Activated CD4-positive, alpha-beta T cell treated with anti-CD3 and anti-CD28 coated beads, Interleukin-2, amount 10 ng/mL, durations not matched to agents 7 days and 5 days (primary cell): ENCODE measurements at regions not wholly inside any gene's neighbourhood (a gene's known extent, or its start where the extent isn't known, plus 50 kb on each side); places are given as distances from the start of the nearest gene placed in this dataset.

Experiments
- CTCF ChIA-PET: fragments of 350-600 bp; sonication (Branson Sonifier 250); formaldehyde crosslinking; loops from one replicate; lab custom pipeline; 2021; ENCODE audit warnings: antibody characterized with exemption; lab: Charles Lee
- POLR2A ChIA-PET: fragments of 350-600 bp; sonication (Branson Sonifier 250); formaldehyde crosslinking; loops from one replicate; lab custom pipeline; 2021; ENCODE audit warnings: antibody characterized with exemption; lab: Charles Lee
- DNase-seq: peaks from one replicate; pipeline ENCODE4 v3.0.0-alpha.2; 2020
- H3K27ac Mint-ChIP-seq: one replicate; pipeline ENCODE4 v1.8.0; 2021; ENCODE audit warnings: mild to moderate bottlenecking, moderate library complexity, mixed read lengths
- H3K27me3 Mint-ChIP-seq: one replicate; pipeline ENCODE4 v1.8.0; 2021; ENCODE audit warnings: mixed read lengths
- H3K36me3 Mint-ChIP-seq: one replicate; pipeline ENCODE4 v1.8.0; 2021; ENCODE audit warnings: low read depth, mixed read lengths
- H3K4me1 Mint-ChIP-seq: one replicate; pipeline ENCODE4 v1.8.0; 2021; ENCODE audit warnings: mixed read lengths
- H3K4me3 Mint-ChIP-seq: one replicate; pipeline ENCODE4 v1.8.0; 2021; ENCODE audit warnings: mild to moderate bottlenecking, moderate library complexity, mixed read lengths
- H3K9me3 Mint-ChIP-seq: one replicate; pipeline ENCODE4 v1.8.0; 2021; ENCODE audit warnings: mixed read lengths

DNA sequence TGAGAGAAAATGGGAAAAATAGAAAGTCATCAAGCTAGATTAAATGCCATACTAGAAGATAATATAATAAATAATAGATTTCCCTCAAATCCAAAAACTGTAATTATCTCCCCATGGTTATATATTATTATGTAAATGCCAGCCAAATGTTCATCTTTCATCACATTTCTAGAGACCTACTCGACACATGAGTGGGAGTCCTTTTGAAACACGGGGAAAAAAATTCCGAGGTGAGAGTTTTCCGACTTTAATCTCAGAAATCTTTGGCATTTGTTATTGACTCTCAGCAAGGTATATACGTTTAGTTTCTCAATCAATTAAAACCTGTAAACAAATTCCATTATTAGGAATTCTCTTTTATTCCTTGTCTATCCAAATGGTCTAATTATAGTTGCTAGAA, 465.4 kb upstream of the SMIM31 start:
- H3K36me3 Mint-ChIP-seq, result no peaks in the 10 kb centered on the region
- H3K9me3 Mint-ChIP-seq, result no peaks in the 10 kb centered on the region
- no peak overlapping the region for H3K27ac Mint-ChIP-seq
- no peaks in the 10 kb centered on the region for H3K4me1 Mint-ChIP-seq
- ChIA-PET POLR2A (no interaction called here), CTCF (no interaction called here)
- no peak overlapping the region for H3K4me3 Mint-ChIP-seq
- DNase-seq, result no peak
- no peaks in the 10 kb centered on the region for H3K27me3 Mint-ChIP-seq

DNA sequence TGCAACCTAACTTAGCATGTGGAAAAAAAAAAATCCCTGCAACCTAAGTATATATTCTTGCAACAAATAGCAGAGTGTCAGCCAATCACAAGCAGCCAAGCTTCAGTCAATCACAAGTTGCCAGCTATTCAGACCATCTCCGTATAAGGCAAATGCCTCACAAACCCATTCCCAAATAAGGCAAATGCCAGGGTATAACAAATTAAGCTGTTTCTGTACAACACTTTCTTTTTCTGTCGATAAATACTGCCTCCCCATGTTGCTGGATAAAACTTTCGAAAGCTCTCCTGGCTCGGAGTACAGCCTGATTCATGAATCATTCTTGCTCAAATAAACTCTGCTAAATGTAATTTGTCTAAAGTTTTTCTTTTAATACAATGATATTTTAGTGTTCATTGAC, 460.7 kb upstream of the SMIM31 start:
- Mint-ChIP-seq H3K4me3 (no peak overlapping the region), H3K27ac (no peak overlapping the region), H3K27me3 (no peaks in the 10 kb centered on the region), H3K4me1 (no peaks in the 10 kb centered on the region), H3K36me3 (no peaks in the 10 kb centered on the region), H3K9me3 (no peaks in the 10 kb centered on the region)
- CTCF ChIA-PET, result no interaction called here
- no peak for DNase-seq
- POLR2A ChIA-PET, result no interaction called here

DNA sequence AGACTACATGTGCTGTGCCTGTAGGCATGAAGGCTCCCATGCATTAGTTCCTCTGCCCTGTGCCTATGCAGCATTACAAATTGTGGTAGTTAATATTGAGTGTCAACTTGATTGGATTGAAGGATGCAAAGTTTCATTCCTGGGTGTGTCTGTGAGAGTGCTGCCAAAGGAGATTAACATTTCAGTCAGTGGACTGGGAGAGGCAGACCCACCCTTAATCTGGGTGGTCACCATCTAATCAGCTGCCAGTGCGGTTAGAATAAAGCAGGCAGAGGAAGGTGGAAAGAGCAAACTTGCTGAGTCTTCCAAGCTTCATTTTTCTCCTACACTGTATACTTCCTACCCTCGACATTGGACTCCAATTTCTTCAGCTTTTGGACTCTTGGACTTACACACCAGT, 460.2 kb upstream of the SMIM31 start:
- ChIA-PET CTCF (no interaction called here), POLR2A (no interaction called here)
- Mint-ChIP-seq H3K4me3 (no peak overlapping the region), H3K9me3 (no peaks in the 10 kb centered on the region), H3K27ac (no peak overlapping the region), H3K27me3 (no peaks in the 10 kb centered on the region), H3K4me1 (no peaks in the 10 kb centered on the region), H3K36me3 (no peaks in the 10 kb centered on the region)
- DNase-seq, result no peak

DNA sequence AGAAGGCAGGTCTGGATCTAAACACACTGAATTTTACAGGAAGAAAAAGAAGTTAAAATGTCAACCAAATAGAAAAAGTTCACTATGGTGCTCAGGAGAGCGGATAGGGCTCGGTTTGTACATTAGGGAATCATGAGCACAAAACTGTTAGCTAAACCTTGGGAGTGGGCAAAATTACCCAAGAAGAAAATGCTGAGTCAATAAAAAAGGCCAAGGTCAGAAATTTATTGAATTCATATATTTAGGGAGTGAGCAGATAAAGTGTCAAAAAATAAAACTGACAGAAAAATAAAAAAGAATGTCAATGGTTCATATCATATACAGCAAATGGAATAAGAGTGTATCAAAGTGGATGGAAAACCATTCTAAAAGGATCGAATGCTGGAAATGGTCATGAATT, 452.5 kb upstream of the SMIM31 start:
- ChIA-PET CTCF (no interaction called here), POLR2A (no interaction called here)
- Mint-ChIP-seq H3K4me1 (no peaks in the 10 kb centered on the region), H3K9me3 (no peaks in the 10 kb centered on the region), H3K27ac (no peak overlapping the region), H3K36me3 (no peaks in the 10 kb centered on the region), H3K4me3 (no peak overlapping the region), H3K27me3 (no peaks in the 10 kb centered on the region)
- no peak for DNase-seq

DNA sequence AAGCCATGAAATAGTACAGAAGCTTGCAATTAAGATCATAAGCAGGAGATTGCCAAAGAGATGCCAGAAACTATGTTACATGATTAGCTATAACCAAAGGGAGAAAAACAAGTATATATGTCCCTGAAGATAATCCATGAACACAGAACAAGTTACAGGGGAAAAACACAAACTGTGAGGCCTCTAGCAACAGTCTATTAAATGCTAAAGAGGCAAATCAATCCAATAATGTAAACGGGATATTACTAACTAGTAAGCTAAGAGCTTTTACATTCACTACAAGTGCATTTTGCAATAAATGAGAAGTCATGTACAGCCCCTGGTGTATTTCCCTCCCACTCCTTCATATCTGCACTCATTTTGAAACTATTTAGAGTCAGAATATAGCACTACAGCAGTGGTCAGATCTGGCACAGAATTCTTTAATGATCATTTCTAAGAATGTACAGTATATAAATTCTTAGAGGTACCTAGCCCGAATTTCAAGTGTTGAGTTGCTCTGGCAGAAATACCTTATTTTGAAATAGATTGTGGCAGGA, 449.8 kb upstream of the SMIM31 start:
- no peak overlapping the region for H3K27ac Mint-ChIP-seq
- no peak for DNase-seq
- ChIA-PET CTCF (no interaction called here), POLR2A (no interaction called here)
- no peaks in the 10 kb centered on the region for H3K27me3 Mint-ChIP-seq
- no peaks in the 10 kb centered on the region for H3K9me3 Mint-ChIP-seq
- H3K36me3 Mint-ChIP-seq, result no peaks in the 10 kb centered on the region
- H3K4me1 Mint-ChIP-seq, result no peaks in the 10 kb centered on the region
- no peak overlapping the region for H3K4me3 Mint-ChIP-seq

DNA sequence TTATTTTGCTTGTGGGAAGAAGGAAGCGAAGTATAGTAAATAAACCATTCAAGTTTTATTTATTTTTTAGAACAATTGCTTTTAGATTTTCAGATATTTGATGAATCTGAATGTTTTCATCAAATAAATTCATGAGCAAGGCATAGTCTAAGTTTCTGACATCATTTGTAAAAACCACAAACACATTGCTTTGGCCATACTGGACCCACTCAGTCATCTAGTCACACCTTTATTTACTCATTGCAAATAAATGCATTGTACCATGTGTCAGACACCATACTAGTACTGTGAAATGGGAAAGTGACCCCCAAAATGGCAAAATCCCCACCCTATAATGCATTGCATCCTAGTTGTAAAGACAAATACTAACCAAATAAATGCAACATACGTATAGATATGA, 449.1 kb upstream of the SMIM31 start:
- no peaks in the 10 kb centered on the region for H3K4me1 Mint-ChIP-seq
- H3K9me3 Mint-ChIP-seq, result no peaks in the 10 kb centered on the region
- H3K4me3 Mint-ChIP-seq, result no peak overlapping the region
- no peaks in the 10 kb centered on the region for H3K27me3 Mint-ChIP-seq
- ChIA-PET CTCF (no interaction called here), POLR2A (no interaction called here)
- no peak for DNase-seq
- no peak overlapping the region for H3K27ac Mint-ChIP-seq
- no peaks in the 10 kb centered on the region for H3K36me3 Mint-ChIP-seq

DNA sequence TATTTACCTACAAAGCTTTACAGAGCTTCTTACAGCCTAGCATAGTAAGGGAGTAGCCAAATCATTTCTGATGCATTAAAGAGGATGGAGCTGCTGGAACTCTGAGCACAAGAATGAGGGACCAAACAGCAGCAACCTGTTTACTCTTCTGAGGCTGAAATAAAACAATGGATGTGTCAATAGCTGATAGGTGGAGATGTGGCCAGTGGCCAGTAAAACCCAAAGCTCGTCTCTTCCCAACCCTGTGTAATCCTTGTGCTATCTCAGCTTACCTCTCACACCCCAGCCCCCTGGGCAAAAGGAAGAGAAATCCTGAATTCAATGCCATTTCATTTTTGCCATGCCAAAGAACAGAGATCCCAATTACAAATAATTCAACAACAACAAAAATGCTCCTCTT, 446.7 kb upstream of the SMIM31 start:
- Mint-ChIP-seq H3K36me3 (no peaks in the 10 kb centered on the region), H3K9me3 (no peaks in the 10 kb centered on the region), H3K4me1 (no peaks in the 10 kb centered on the region), H3K27ac (no peak overlapping the region), H3K4me3 (no peak overlapping the region), H3K27me3 (no peaks in the 10 kb centered on the region)
- CTCF ChIA-PET, result no interaction called here
- POLR2A ChIA-PET, result no interaction called here
- DNase-seq, result no peak

DNA sequence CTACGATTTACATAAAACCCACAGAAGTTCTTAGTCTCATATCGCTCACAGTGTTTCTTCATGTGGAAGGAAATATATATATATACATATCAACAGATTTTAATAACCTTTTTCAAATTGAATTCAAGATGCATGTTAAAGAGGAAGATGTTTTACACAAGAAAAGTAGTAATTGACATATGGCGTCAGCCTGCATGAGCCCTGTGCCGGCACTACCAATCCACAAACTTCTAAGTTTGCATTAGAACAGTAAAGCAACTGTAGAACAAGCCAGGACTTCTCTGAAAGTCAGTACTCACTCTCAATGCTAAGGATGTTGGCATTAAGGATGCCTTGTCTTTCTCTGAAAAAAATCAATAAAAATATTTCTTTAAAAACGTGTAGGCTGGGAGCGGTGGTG, 441.3 kb upstream of the SMIM31 start:
- no peaks in the 10 kb centered on the region for H3K4me1 Mint-ChIP-seq
- CTCF ChIA-PET, result no interaction called here
- POLR2A ChIA-PET, result no interaction called here
- no peak for DNase-seq
- no peaks in the 10 kb centered on the region for H3K27me3 Mint-ChIP-seq
- H3K27ac Mint-ChIP-seq, result no peak overlapping the region
- H3K4me3 Mint-ChIP-seq, result no peak overlapping the region
- H3K9me3 Mint-ChIP-seq, result no peaks in the 10 kb centered on the region
- H3K36me3 Mint-ChIP-seq, result no peaks in the 10 kb centered on the region

DNA sequence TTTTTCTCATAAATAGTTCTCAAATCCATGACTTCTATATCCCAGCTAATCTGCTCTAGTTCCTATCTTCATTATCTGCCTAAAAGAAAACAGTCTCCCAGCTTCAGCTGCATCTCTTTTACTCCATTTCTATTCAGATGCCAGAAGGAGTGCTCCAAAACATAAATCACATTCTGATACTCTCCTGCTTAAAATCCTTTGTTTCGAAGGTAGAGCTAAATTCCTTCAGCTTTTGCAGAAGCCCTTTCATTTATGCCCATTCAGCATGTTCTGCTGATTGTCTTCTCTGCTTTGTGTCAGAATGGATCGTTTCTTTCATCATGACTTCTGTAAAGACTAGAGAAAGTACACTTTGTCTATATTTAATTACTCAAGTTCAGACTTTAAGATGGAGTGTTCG, 440.1 kb upstream of the SMIM31 start:
- CTCF ChIA-PET, result no interaction called here
- no peak for DNase-seq
- Mint-ChIP-seq H3K4me1 (no peaks in the 10 kb centered on the region), H3K27ac (no peak overlapping the region), H3K27me3 (no peaks in the 10 kb centered on the region), H3K9me3 (no peaks in the 10 kb centered on the region), H3K36me3 (no peaks in the 10 kb centered on the region), H3K4me3 (no peak overlapping the region)
- POLR2A ChIA-PET, result no interaction called here

DNA sequence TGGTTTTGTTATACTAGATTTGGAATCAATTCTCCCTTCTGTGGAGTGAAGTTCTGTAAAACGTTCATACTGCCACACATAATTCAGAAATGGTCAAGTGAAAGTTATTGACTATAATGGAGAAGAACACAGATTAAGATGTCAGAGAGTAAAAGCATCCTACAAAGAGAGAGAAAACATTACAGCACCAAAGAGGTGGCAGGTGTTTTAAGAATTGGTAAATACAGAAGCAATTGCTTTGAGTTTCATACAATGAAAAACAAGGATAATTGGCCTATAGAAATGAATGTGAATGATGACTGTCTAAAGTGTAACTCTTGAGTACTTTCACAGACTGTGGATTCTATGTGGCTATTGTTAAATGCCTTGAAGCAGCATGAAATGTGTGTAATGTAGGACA, 435.6 kb upstream of the SMIM31 start:
- DNase-seq, result no peak
- Mint-ChIP-seq H3K4me1 (no peaks in the 10 kb centered on the region), H3K36me3 (no peaks in the 10 kb centered on the region), H3K9me3 (no peaks in the 10 kb centered on the region), H3K27me3 (no peaks in the 10 kb centered on the region), H3K4me3 (no peak overlapping the region), H3K27ac (no peak overlapping the region)
- CTCF ChIA-PET, result no interaction called here
- POLR2A ChIA-PET, result no interaction called here

DNA sequence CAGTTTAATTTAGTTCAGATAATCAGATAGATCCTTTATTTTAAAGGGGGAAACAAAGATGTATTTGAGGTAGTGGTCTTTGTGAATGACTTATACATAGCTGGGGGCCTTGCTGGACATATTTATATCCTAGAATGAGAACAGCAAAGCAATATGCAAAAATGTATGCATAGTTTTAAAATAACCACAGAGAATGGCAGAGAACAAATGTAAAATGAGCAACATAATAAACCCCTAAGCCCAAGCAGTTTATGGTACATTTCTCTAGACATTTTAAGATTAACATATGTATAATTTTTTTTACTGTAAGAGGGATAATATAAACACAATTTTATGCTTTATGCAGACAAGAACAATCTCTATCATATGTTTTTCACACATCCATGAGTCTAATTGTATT, 434.2 kb upstream of the SMIM31 start:
- Mint-ChIP-seq H3K27ac (no peak overlapping the region), H3K9me3 (no peaks in the 10 kb centered on the region), H3K4me1 (no peaks in the 10 kb centered on the region), H3K4me3 (no peak overlapping the region), H3K27me3 (no peaks in the 10 kb centered on the region), H3K36me3 (no peaks in the 10 kb centered on the region)
- no peak for DNase-seq
- ChIA-PET POLR2A (no interaction called here), CTCF (no interaction called here)

DNA sequence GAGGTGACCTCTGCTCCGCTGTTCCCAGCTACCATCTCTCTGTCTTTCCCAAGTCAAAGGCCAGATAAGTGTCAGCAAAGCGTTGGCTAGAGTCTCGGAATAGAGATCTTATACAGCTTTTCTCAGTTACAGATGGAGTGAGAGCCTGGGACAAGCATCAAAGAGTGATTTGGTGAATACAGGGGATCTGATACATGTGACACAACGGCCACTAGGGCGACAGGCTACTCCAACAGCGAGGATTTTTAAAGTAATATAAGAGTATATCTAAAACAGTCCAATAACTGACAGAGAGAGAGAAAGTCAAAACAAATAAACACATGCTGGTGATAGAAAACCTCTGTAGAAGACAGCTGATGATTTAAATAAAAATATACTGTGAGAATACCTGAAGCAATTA, 433.1 kb upstream of the SMIM31 start:
- H3K4me1 Mint-ChIP-seq, result no peaks in the 10 kb centered on the region
- no peaks in the 10 kb centered on the region for H3K36me3 Mint-ChIP-seq
- H3K27me3 Mint-ChIP-seq, result no peaks in the 10 kb centered on the region
- H3K9me3 Mint-ChIP-seq, result no peaks in the 10 kb centered on the region
- ChIA-PET POLR2A (no interaction called here), CTCF (no interaction called here)
- no peak for DNase-seq
- H3K4me3 Mint-ChIP-seq, result no peak overlapping the region
- H3K27ac Mint-ChIP-seq, result no peak overlapping the region

DNA sequence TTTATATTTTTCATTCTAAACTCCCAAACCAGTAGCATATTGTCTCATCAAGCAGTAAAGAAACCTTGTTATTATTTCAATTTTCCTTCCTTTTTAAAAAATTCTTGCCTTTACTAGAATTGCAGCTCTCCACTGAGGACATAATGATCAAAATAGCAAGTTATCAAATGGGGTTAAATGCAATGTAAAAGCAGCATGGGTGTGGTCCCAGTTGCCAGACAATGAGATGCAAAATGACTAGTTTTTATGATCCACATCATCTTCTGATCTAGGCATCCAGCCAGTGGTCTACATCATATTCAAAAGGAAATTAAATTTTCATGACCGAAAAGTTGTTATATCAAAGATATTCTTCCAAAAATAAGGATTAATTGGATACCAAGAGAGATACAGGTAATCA, 427.9 kb upstream of the SMIM31 start:
- Mint-ChIP-seq H3K36me3 (no peaks in the 10 kb centered on the region), H3K4me1 (no peaks in the 10 kb centered on the region), H3K27ac (no peak overlapping the region), H3K27me3 (no peaks in the 10 kb centered on the region), H3K4me3 (no peak overlapping the region), H3K9me3 (no peaks in the 10 kb centered on the region)
- ChIA-PET CTCF (no interaction called here), POLR2A (no interaction called here)
- DNase-seq, result no peak

DNA sequence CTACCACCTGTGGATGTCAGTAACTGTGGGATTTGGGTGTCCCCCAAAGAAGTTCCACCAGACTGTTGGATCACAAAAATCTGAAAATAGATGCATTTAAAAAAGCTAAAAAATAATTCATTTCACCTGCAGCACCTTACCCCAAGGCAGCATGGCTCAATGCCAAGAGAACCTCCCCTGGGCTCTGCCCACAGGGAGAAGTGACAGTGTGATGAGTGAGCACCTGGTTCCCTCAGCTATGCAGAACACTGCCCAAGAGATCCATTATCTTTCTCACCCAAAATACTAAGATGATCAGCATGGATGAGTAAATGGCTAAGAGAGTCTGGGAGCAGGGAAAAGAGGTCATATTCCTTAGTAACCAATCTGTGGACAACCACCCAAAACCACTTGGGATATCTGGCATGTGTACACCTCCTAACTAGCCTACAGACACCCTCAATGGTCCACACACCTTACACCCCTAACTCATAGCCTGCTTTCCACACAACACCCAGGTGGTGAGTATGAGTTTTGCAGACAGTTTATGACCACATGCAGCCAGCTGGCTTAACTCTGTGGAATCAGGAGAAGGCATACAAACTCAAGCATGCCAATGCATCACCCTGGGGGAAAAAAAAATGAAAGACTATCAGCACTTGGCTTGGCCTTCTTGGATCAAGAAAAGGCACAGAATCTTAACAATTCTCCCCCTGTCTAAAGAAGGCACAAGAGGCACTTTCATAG, 416.5 kb upstream of the SMIM31 start:
- Mint-ChIP-seq H3K4me1 (no peaks in the 10 kb centered on the region), H3K4me3 (no peak overlapping the region), H3K9me3 (no peaks in the 10 kb centered on the region), H3K27ac (no peak overlapping the region), H3K36me3 (no peaks in the 10 kb centered on the region), H3K27me3 (no peaks in the 10 kb centered on the region)
- ChIA-PET CTCF (no interaction called here), POLR2A (no interaction called here)
- DNase-seq, result no peak
